ENCODE measurements at regions not wholly inside any gene's neighbourhood (a gene's known extent, or its start where the extent isn't known, plus 50 kb on each side); places are given as distances from the start of the nearest gene placed in this dataset.

DNA sequence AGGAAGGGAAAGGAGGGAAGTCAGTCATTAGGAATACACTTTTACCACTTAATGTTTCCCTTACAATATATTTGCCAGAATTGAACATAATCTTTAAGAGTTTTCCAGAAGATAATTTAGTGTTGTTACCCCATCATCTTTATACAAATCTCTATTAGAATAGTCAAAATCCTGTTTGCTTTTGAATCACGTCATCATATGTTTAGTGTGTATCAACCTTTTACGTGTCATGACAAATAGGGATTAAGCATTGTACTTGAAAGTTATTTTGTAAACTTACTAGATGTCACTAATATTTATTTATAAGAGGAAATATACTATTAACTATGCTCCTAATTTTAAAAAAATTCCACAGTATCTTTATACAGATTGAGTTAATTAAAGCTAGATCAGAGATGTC, 1899.5 kb downstream of the MAT2B start:
- TF ChIP-seq, protein P1, sequence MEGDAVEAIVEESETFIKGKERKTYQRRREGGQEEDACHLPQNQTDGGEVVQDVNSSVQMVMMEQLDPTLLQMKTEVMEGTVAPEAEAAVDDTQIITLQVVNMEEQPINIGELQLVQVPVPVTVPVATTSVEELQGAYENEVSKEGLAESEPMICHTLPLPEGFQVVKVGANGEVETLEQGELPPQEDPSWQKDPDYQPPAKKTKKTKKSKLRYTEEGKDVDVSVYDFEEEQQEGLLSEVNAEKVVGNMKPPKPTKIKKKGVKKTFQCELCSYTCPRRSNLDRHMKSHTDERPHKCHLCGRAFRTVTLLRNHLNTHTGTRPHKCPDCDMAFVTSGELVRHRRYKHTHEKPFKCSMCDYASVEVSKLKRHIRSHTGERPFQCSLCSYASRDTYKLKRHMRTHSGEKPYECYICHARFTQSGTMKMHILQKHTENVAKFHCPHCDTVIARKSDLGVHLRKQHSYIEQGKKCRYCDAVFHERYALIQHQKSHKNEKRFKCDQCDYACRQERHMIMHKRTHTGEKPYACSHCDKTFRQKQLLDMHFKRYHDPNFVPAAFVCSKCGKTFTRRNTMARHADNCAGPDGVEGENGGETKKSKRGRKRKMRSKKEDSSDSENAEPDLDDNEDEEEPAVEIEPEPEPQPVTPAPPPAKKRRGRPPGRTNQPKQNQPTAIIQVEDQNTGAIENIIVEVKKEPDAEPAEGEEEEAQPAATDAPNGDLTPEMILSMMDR (IDR thresholded peaks at IDR 0.05): no peak
- TF ChIP-seq POLR2A (IDR thresholded peaks at IDR 0.05): no peak
